GM20000 (cell line): ENCODE measurements at regions not wholly inside any gene's neighbourhood (a gene's known extent, or its start where the extent isn't known, plus 50 kb on each side); places are given as distances from the start of the nearest gene placed in this dataset.

Source experiments
- DNase-seq: peaks from one replicate; pipeline ENCODE4 v3.0.0; 2012; ENCODE audit warnings: low spot score
- TF ChIP-seq, protein P1 (sequence below): IDR thresholded peaks from 2 replicates; pipeline ENCODE4 v1.5.1; 2012; ENCODE audit warnings: mild to moderate bottlenecking, control low read depth; ENCODE audit errors: extremely low read depth, missing control alignments

- TF ChIP-seq, protein P1, sequence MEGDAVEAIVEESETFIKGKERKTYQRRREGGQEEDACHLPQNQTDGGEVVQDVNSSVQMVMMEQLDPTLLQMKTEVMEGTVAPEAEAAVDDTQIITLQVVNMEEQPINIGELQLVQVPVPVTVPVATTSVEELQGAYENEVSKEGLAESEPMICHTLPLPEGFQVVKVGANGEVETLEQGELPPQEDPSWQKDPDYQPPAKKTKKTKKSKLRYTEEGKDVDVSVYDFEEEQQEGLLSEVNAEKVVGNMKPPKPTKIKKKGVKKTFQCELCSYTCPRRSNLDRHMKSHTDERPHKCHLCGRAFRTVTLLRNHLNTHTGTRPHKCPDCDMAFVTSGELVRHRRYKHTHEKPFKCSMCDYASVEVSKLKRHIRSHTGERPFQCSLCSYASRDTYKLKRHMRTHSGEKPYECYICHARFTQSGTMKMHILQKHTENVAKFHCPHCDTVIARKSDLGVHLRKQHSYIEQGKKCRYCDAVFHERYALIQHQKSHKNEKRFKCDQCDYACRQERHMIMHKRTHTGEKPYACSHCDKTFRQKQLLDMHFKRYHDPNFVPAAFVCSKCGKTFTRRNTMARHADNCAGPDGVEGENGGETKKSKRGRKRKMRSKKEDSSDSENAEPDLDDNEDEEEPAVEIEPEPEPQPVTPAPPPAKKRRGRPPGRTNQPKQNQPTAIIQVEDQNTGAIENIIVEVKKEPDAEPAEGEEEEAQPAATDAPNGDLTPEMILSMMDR, result no peak
- DNase-seq, result no peak
Measured at GRCh38 chr14:71416392-71416791, 509.1 kb downstream of the PCNX1 start.

DNA sequence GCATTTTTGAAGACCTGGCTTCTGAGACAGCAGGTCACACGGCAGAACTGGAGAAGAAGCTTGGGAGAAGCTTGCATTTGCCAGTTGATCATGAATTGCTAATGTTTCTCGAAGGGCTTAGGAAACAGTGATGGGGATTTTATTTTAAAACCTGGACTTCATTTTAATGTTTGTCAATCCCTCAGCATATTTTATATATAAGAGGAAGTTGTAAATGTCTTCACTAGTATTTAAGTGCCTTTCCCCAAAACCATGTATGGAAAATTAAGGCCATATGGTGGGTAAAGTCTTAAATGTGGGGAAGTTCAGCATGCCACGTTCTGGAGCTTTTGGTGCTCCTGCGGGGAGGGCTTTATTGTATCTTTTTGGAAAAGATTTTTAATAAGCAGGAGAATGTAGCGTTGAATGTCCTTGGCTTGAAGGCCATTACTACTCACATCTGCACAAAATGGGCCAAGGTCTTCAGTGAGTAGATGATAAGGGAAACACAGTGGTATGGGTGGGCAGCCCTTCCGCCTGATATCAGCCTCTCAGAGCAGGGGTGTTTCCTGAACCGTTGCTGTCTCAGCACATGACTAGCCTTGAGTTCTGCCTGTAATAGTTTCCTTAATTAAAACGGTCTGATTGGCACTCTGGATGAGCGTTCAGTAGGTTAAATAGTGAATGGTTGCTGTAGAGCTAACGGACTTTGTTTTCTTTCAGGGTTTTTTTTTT is 511.4 kb downstream of the PCNX1 start:
- TF ChIP-seq, protein P1, result no peak

GRCh38 chr14:71423481-71423880 is 508.7 kb upstream of the RGS6 start:
- TF ChIP-seq, protein P1, result no peak
- no peak for DNase-seq

More for the DNA sequence above, 511.4 kb downstream of the PCNX1 start:
- DNase-seq, result no peak

- no peak for DNase-seq
- TF ChIP-seq, protein P1, result no peak
Measured at GRCh38 chr14:71424941-71425340, 507.3 kb upstream of the RGS6 start.

DNA sequence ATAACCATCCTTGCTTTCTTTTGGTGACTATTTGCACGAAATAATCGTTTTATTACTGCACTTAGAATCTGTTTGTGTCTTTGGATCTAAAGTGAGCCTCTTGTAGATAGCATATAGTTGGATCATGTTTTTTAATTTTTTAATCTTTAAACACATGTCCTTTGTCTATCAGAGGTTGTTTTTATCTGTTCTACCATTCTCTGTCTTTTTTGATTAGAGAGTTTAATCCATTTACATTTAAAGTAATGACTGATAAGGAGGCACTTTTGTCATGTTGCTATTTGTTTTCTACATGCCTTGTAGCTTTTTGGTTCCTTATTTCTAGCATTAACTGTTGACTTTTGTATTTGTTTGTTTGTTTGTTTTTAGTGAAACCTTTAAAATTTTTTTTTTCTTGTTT is 506.2 kb upstream of the RGS6 start:
- no peak for DNase-seq
- TF ChIP-seq, protein P1, result no peak

DNA sequence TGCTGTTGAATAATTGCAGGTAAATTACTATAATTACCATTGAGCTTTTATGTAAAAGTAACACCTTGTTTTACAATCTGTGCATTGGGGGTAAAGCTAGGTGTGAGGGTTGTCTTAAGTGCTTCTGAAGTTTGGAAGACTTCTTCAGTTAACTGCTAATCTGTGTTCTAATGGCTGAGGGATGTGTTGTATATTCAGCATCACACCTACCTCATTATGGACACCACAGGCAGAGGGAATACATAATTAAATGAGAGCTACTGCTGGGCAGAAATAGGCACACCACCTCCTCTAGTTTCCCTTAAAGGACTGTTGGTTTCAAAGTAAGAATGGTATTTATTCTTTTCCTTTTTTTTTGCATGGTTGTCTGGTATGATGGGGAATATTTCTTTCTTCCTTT is 502.3 kb upstream of the RGS6 start:
- TF ChIP-seq, protein P1, result no peak
- DNase-seq, result no peak

DNA sequence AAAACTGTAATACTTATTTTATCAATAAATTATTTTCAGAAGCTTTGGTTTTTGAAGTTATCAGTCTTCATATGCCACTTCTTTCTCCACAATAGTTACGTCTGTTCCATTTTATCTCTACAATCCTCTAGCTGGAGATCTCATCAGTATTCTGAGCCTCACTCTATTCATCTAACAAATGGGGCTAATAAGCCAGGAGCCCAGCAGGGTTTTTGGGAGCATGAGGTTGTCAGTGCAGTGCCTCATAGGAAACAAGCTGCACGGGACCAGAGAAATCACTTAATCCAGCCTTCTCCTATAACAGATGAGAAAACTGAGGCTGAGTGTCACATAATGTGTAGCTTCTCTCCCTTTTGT is 501.9 kb upstream of the RGS6 start:
- TF ChIP-seq, protein P1, result no peak
- no peak for DNase-seq
